ENCODE measurements at regions not wholly inside any gene's neighbourhood (a gene's known extent, or its start where the extent isn't known, plus 50 kb on each side); places are given as distances from the start of the nearest gene placed in this dataset.

DNA sequence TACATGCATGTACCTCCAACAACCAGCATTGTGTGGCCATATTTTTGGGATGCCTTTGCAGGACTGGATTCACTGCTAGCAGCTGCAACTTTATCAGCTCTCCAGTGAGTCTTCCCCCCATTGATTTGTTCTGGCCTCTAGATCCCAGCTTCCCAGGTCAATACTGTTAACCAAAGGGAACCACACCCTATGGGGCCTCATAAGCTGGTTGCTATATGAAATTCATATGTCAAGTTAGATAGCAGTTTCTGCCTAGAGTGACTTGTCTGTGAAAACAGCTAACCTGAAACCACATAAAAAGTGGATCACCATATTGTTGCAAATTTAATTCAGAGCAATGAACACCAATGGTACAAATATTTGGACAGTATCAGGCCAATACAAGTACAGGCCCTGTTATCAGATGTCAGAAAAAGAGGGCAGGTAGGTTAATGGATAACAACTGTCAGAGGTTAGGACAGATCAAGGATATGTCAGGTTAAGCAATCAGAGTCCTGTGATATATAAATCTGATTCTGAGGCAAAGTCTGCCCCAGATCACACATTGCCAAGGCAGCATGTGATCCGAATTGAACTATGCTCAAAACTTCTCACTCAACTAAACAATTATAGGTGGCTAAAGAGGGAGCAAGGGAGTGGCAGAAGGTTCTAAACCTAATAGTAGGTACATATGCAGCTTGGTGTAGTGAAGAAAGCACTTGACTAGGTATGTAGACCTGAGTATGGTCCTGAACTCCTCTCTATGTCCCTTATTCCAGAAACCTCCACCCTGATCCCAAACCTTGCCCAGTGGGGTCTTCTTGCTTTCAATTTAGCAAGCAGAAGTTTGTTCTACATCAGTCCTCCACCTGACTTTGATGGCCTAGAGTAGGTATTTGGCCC, 94.7 kb upstream of the FOXN2 start:
- H3K27ac ChIP-seq = no peak overlapping the region
- DNase-seq = no peak
- no peaks in the 10 kb centered on the region for H3K9me3 ChIP-seq
- H3K4me1 ChIP-seq = no peaks in the 10 kb centered on the region
- H3K36me3 ChIP-seq (ENCODE audit: insufficient read depth in 1 of 2, low read depth in 1 of 2) = no peaks in the 10 kb centered on the region
- intact Hi-C loops (cut with DNase I) = no loop called here
- 76 to 93% (median 86%) methylated on average over 1 of the region's 1 CpG for WGBS, 3 donors
- no peaks in the 10 kb centered on the region for H3K27me3 ChIP-seq (ENCODE audit: insufficient read depth in 3 of 3, low read length in 2 of 3)
- no peak for ATAC-seq
- TF ChIP-seq, protein P1, sequence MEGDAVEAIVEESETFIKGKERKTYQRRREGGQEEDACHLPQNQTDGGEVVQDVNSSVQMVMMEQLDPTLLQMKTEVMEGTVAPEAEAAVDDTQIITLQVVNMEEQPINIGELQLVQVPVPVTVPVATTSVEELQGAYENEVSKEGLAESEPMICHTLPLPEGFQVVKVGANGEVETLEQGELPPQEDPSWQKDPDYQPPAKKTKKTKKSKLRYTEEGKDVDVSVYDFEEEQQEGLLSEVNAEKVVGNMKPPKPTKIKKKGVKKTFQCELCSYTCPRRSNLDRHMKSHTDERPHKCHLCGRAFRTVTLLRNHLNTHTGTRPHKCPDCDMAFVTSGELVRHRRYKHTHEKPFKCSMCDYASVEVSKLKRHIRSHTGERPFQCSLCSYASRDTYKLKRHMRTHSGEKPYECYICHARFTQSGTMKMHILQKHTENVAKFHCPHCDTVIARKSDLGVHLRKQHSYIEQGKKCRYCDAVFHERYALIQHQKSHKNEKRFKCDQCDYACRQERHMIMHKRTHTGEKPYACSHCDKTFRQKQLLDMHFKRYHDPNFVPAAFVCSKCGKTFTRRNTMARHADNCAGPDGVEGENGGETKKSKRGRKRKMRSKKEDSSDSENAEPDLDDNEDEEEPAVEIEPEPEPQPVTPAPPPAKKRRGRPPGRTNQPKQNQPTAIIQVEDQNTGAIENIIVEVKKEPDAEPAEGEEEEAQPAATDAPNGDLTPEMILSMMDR (IDR thresholded peaks at IDR 0.05) = no peak
- no peak overlapping the region for H3K4me3 ChIP-seq

DNA sequence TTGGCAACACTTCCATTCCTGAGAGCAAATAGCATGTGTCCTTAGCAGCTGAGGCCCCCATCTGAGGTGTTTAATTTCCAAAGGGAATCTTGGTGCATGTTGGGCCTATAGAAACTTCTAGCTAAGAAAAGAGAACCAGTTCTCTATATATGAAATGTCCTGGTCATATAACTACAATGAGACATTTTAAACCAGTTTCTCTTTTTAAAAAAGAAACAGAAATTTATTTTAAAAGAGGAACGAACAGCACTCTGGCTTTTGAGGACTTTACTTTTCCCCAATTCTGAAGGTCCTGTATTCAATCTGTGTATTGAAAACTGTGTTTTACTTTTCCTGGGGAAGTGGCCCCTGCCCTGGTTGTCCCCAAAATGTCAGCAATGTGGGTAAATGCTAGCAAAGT, 94.0 kb upstream of the FOXN2 start:
- Histone ChIP-seq H3K4me1 (no peaks in the 10 kb centered on the region), H3K4me3 (no peak overlapping the region), H3K27me3 (ENCODE audit: insufficient read depth in 3 of 3, low read length in 2 of 3) (no peaks in the 10 kb centered on the region), H3K36me3 (ENCODE audit: insufficient read depth in 1 of 2, low read depth in 1 of 2) (no peaks in the 10 kb centered on the region), H3K9me3 (no peaks in the 10 kb centered on the region), H3K27ac (no peak overlapping the region)
- DNase-seq (no peak), ATAC-seq (no peak)
- WGBS, 3 donors = 85 to 91% (median 89%) methylated on average over 1 of the region's 1 CpG
- intact Hi-C loops (cut with DNase I) = no loop called here
- TF ChIP-seq, protein P1 (IDR thresholded peaks at IDR 0.05) = no peak

DNA sequence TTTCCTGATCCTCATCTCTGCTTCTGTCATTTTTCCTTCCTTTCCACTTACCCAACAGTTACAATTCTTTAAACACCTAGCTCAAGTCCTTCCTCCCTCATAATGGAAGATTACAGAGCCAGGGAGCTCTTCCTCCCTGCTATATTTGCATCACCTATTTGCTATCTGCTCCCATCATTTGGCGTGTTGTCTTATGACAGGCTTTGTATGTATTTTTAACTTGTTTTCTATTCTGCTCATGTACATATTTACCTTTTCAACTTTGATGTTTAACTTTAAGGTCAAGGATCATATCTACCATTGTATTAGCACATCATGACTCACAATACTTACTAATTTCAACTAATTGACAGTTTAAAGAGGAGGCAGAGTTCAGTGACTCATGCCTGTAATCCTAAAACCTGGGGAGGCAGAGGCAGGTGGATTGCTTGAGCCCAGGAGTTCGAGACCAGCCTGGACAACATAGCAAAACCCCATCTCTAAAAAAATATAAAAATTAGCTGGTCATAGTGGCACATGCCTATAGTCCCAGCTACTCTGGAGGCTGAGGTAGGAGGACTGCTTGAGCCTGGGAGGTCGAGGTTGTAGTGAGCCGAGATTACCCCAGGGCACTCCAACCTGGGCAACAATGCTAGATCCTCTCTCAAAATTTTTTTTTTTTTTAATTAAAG, 92.5 kb upstream of the FOXN2 start:
- TF ChIP-seq, protein P1 (IDR thresholded peaks at IDR 0.05) = no peak
- H3K27ac ChIP-seq = no peak overlapping the region
- H3K27me3 ChIP-seq (ENCODE audit: insufficient read depth in 3 of 3, low read length in 2 of 3) = no peaks in the 10 kb centered on the region
- no peak for DNase-seq
- intact Hi-C loops (cut with DNase I) = no loop called here
- no peaks in the 10 kb centered on the region for H3K9me3 ChIP-seq
- no peaks in the 10 kb centered on the region for H3K36me3 ChIP-seq (ENCODE audit: insufficient read depth in 1 of 2, low read depth in 1 of 2)
- no peaks in the 10 kb centered on the region for H3K4me1 ChIP-seq
- no peak for ATAC-seq
- WGBS, 3 donors = 80 to 92% (median 81%) methylated on average over 4 of the region's 4 CpGs
- H3K4me3 ChIP-seq = no peak overlapping the region

DNA sequence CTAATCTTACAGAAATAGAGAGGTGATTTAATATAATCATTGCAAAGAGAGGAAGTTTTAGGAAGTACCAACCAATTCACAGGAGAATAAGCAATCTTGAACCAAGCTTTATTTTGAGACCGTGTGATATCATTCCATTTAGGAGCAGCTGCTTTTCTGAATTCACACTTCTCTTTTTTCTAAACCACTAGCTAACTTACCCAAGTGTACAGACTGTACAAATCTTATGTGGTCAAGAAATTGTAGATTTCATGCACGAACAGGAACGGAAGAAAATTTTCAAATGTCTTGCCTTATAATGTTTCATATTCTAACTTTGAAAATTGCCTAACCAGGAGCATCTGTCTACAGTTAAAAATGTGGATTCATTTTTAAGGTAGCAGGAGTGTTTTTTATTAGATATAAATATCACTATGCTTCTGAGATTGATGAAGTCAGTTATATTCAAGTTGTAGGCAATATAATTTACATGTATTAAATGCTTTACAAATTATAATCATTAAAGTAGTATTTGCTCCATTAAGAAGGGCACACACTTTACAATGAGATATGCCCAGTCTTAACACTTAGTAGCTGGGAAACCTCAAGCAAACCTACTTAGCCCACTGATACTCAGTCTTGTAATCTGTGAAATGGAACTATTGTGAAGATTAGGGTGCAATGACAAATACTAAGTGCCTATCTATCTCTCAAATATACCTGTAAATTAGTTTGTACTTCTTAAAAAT, 86.7 kb upstream of the FOXN2 start:
- Histone ChIP-seq H3K27me3 (ENCODE audit: insufficient read depth in 3 of 3, low read length in 2 of 3) (no peaks in the 10 kb centered on the region), H3K36me3 (ENCODE audit: insufficient read depth in 1 of 2, low read depth in 1 of 2) (no peaks in the 10 kb centered on the region), H3K4me3 (no peak overlapping the region), H3K4me1 (no peaks in the 10 kb centered on the region), H3K9me3 (no peaks in the 10 kb centered on the region), H3K27ac (no peak overlapping the region)
- ATAC-seq (no peak), DNase-seq (no peak)
- intact Hi-C loops (cut with DNase I) = no loop called here
- TF ChIP-seq, protein P1 (IDR thresholded peaks at IDR 0.05) = no peak
- 31 to 46% (median 33%) methylated on average over 3 of the region's 3 CpGs for WGBS, 3 donors

Measured in psoas muscle (tissue), 7 donors.